B cell (primary cell): ENCODE measurements at regions not wholly inside any gene's neighbourhood (a gene's known extent, or its start where the extent isn't known, plus 50 kb on each side); places are given as distances from the start of the nearest gene placed in this dataset.

Experiments
- ATAC-seq: fragments of 200-7000 bp; cut with Tn5 transposase; one replicate; pipeline ENCODE4 v1.10.0; 2021; ENCODE audit warnings: low read depth, mild to moderate bottlenecking, moderate number of reproducible peaks, moderate library complexity
- CTCF ChIA-PET: fragments of 350-600 bp; sonication (Branson Sonifier 250); formaldehyde crosslinking; loops from one replicate; lab custom pipeline; 2021; ENCODE audit warnings: antibody characterized with exemption, inconsistent platforms; lab: Charles Lee
- POLR2A ChIA-PET: fragments of 350-600 bp; sonication (Branson Sonifier 250); formaldehyde crosslinking; loops from one replicate; lab custom pipeline; 2021; ENCODE audit warnings: antibody characterized with exemption; lab: Charles Lee
- DNase-seq: peaks from one replicate; pipeline ENCODE4 v3.0.0; 2013
- H2AFZ ChIP-seq: 2 replicates; pipeline ENCODE4 v1.6.1; 2012; ENCODE audit warnings: mild to moderate bottlenecking, low read depth, low read length; ENCODE audit not compliant: insufficient read depth, poor library complexity, severe bottlenecking
- H3K27ac ChIP-seq, 2 donors: 1 replicate in 1 of 2; 2 replicates in 1 of 2; pipeline ENCODE4 v1.5.1; 2012 to 2013; ENCODE audit warnings: low read length in 2 of 2, mild to moderate bottlenecking in 2 of 2, moderate library complexity in 1 of 2
- H3K27me3 ChIP-seq, 4 experiments: fragments of 200-600 bp in 1 of 4; sonication (generic) in 1 of 4; replicated peaks in 1 of 4; 1 replicate in 2 of 4; 2 replicates in 2 of 4; pipeline versions ENCODE4 v1.6.1 to v1.7.0; 2013 to 2016; ENCODE audit warnings: low read length in 3 of 4, mild to moderate bottlenecking in 2 of 4, mixed read lengths in 1 of 4, moderate library complexity in 1 of 4; ENCODE audit not compliant: insufficient read depth in 4 of 4, control insufficient read depth in 3 of 4; ENCODE audit errors: control extremely low read depth in 1 of 4
- H3K36me3 ChIP-seq, 2 experiments: replicated peaks in 1 of 2; 1 replicate in 1 of 2; 2 replicates in 1 of 2; pipeline versions ENCODE4 v1.6.1 to v1.7.1; 2013; ENCODE audit warnings: low read length in 1 of 2; ENCODE audit not compliant: insufficient read depth in 2 of 2, control insufficient read depth in 1 of 2; ENCODE audit errors: control extremely low read depth in 1 of 2, extremely low read depth in 1 of 2
- H3K4me1 ChIP-seq, 2 donors: fragments of 200-600 bp in 1 of 2; sonication (generic) in 1 of 2; 1 replicate in 1 of 2; 2 replicates in 1 of 2; pipeline versions ENCODE4 v1.5.1 to v1.6.1; 2013 to 2017; ENCODE audit warnings: low read length in 2 of 2; ENCODE audit not compliant: control insufficient read depth in 2 of 2, insufficient read depth in 2 of 2
- H3K4me2 ChIP-seq: replicated peaks from 2 replicates; pipeline ENCODE3; 2012; ENCODE audit warnings: mild to moderate bottlenecking, low read depth, low read length; ENCODE audit not compliant: poor library complexity, severe bottlenecking
- H3K4me3 ChIP-seq, 5 experiments: fragments of 200-600 bp in 1 of 5; sonication (generic) in 1 of 5; 1 replicate in 3 of 5; 2 replicates in 2 of 5; pipeline versions ENCODE4 v1.5.1 to v1.7.0; 2011 to 2016; ENCODE audit warnings: low read length in 4 of 5, mild to moderate bottlenecking in 4 of 5, low read depth in 2 of 5, control low read depth in 1 of 5, moderate library complexity in 1 of 5; ENCODE audit not compliant: insufficient read depth in 1 of 5; ENCODE audit errors: control extremely low read depth in 1 of 5, extremely low read depth in 1 of 5
- H3K79me2 ChIP-seq: fragments of 200-600 bp; sonication (generic); one replicate; pipeline ENCODE4 v1.6.0; 2016; ENCODE audit warnings: low read length; ENCODE audit not compliant: control insufficient read depth, insufficient read depth
- H3K9ac ChIP-seq: fragments of 200-600 bp; sonication (generic); 2 replicates; pipeline ENCODE4 v1.6.1; 2017; ENCODE audit warnings: mild to moderate bottlenecking, low read length, moderate library complexity
- H3K9me3 ChIP-seq, 3 donors: one replicate each; pipeline versions ENCODE4 v1.6.1 to v1.7.1; 2013; ENCODE audit warnings: low read length in 2 of 3; ENCODE audit not compliant: control insufficient read depth in 2 of 3, insufficient read depth in 1 of 3; ENCODE audit errors: control extremely low read depth in 1 of 3
- H4K20me1 ChIP-seq: 2 replicates; pipeline ENCODE4 v1.6.0; 2012; ENCODE audit warnings: mild to moderate bottlenecking, low read length; ENCODE audit not compliant: insufficient read depth, control insufficient read depth, poor library complexity, severe bottlenecking
- H3K27ac Mint-ChIP-seq: one replicate; pipeline ENCODE4 v1.8.0; 2021; ENCODE audit warnings: mixed read lengths
- H3K27me3 Mint-ChIP-seq: one replicate; pipeline ENCODE4 v1.8.0; 2021; ENCODE audit warnings: mixed read lengths
- H3K4me1 Mint-ChIP-seq: one replicate; pipeline ENCODE4 v1.8.0; 2021; ENCODE audit warnings: mixed read lengths
- H3K4me3 Mint-ChIP-seq: one replicate; pipeline ENCODE4 v1.8.0; 2021; ENCODE audit warnings: mixed read lengths
- H3K9me3 Mint-ChIP-seq: one replicate; pipeline ENCODE4 v1.8.0; 2022; ENCODE audit warnings: mixed read lengths; ENCODE audit not compliant: insufficient read depth
- CTCF ChIP-seq: fragments of 200-600 bp; IDR thresholded peaks from one replicate; pipeline ENCODE4 v1.8.0; 2022; ENCODE audit warnings: antibody characterized with exemption, mild to moderate bottlenecking
- EZH2 ChIP-seq: IDR thresholded peaks from 2 replicates; pipeline ENCODE4 v1.6.1; 2012; ENCODE audit warnings: borderline replicate concordance, low read depth, mild to moderate bottlenecking, moderate library complexity, low read length; ENCODE audit not compliant: insufficient read depth, poor library complexity, severe bottlenecking
- WGBS: methylation state at CpG from one replicate; pipeline ENCODE4 v1.1.5; 2013; ENCODE audit warnings: missing lambda C conversion rate; ENCODE audit not compliant: insufficient coverage; 5-methylcytosine and 5-hydroxymethylcytosine counted together
- intact Hi-C: fragments of 100-400 bp; cut with micrococcal nuclease; formaldehyde crosslinking; loops from one replicate; pipeline ENCODE4 v1.10.0; 2022

DNA sequence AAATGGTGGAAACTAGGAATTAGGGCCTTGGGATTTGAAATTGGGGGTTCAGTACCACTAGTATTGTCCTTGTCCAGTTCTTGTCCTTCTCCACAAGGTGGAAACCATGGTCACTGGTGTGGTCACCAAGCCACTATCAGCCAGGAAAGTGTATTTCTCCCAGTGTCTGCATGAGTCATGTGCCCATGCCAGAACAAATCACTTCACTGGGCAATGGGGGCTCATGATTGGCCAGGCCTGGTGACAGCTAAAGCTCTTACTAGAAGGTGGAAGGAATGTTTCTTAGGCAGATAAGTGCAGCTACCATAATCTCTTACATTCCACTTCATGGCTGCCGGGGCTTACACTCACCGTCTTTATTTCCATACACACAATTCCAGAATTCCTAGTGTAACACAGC lies 124.8 kb upstream of the TACR1 start:
- peaks cover 32% of the 10 kb centered on the region for H3K4me1 Mint-ChIP-seq
- TF ChIP-seq CTCF, result no peak
- TF ChIP-seq EZH2, result no peak
- POLR2A ChIA-PET, result no interaction called here

GRCh38 chr2:75321599-75321922 lies 122.2 kb upstream of the TACR1 start:
- no peak for ATAC-seq
- H3K4me2 ChIP-seq, result no peak overlapping the region
- H3K27ac ChIP-seq, result no peak overlapping the region
- intact Hi-C loops, result no loop called here
- no peaks in the 10 kb centered on the region for H3K27me3 ChIP-seq
- 78% methylated on average over 2 of the region's 2 CpGs for WGBS
- no peak overlapping the region for H2AFZ ChIP-seq
- peaks cover 27% of the 10 kb centered on the region for H3K4me1 Mint-ChIP-seq
- no peaks in the 10 kb centered on the region for H3K27me3 Mint-ChIP-seq
- CTCF ChIA-PET, result no interaction called here
- peaks cover 0 to 8% of the 10 kb centered on the region in 2 donors for H3K4me1 ChIP-seq
- H3K36me3 ChIP-seq, result no peaks in the 10 kb centered on the region
- TF ChIP-seq EZH2, result no peak
- no peak for TF ChIP-seq CTCF
- POLR2A ChIA-PET, result no interaction called here
- no peak overlapping the region for H3K4me3 Mint-ChIP-seq
- H3K9ac ChIP-seq, result no peak overlapping the region
- no peaks in the 10 kb centered on the region for H3K9me3 Mint-ChIP-seq
- no peak overlapping the region for H3K4me3 ChIP-seq
- no peak overlapping the region for H3K27ac Mint-ChIP-seq
- no peaks in the 10 kb centered on the region for H3K9me3 ChIP-seq
- no peak for DNase-seq
- no peaks in the 10 kb centered on the region for H4K20me1 ChIP-seq
- no peaks in the 10 kb centered on the region for H3K79me2 ChIP-seq

More for the DNA sequence above, 124.8 kb upstream of the TACR1 start:
- Mint-ChIP-seq H3K9me3 (no peaks in the 10 kb centered on the region), H3K27me3 (no peaks in the 10 kb centered on the region), H3K27ac (no peak overlapping the region), H3K4me3 (no peak overlapping the region)
- H3K27ac ChIP-seq, result no peak overlapping the region
- no peaks in the 10 kb centered on the region for H3K79me2 ChIP-seq
- CTCF ChIA-PET, result no interaction called here
- no peak overlapping the region for H3K9ac ChIP-seq
- no peak overlapping the region for H3K4me3 ChIP-seq
- H3K9me3 ChIP-seq, result no peaks in the 10 kb centered on the region
- no peaks in the 10 kb centered on the region for H3K27me3 ChIP-seq
- H4K20me1 ChIP-seq, result peaks cover 5% of the 10 kb centered on the region
- H2AFZ ChIP-seq, result no peak overlapping the region
- WGBS, result 100% methylated on average over 2 of the region's 2 CpGs
- intact Hi-C loops, result no loop called here
- ATAC-seq (no peak), DNase-seq (no peak)
- H3K36me3 ChIP-seq, result no peaks in the 10 kb centered on the region
- peaks cover 0 to 8% of the 10 kb centered on the region in 2 donors for H3K4me1 ChIP-seq
- H3K4me2 ChIP-seq, result no peak overlapping the region
